Fibroblast of villous mesenchyme (primary cell): ENCODE measurements at regions not wholly inside any gene's neighbourhood (a gene's known extent, or its start where the extent isn't known, plus 50 kb on each side); places are given as distances from the start of the nearest gene placed in this dataset.
"Not testable (repeated sequence)": the region's sequence is repeated elsewhere in the genome, so short reads cannot be mapped to it uniquely, and the experiment has no call there.

ENCODE experiments used
- DNase-seq: peaks from one replicate; pipeline ENCODE4 v3.0.0-alpha.2; 2010; ENCODE audit warnings: low read depth
- H3K4me3 ChIP-seq: 2 replicates; pipeline ENCODE4 v1.5.1; 2011; ENCODE audit warnings: low read depth, mild to moderate bottlenecking, low read length
- CTCF ChIP-seq: IDR thresholded peaks from 2 replicates; pipeline ENCODE4 v1.5.1; 2012; ENCODE audit warnings: low read depth, mild to moderate bottlenecking, low read length; ENCODE audit not compliant: insufficient read depth

DNA sequence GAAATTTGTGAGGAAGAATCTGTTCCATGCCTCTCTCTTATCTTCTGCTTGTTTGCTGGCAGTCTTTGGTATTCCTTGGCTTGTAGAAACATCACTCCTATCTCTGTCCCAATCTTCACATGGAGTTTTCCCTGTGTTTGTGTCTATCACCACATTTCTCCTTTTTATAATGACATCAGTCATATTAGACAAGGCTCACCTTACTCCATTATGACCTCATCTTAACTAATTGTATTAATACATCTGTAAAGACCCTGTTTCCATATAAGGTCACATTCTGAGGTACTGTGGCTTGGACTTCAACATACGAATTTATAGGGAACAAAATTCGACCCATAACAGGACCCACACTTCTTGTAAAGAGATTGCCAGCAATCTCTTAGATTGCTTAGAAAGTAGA, 72.3 kb upstream of the POGK start:
- TF ChIP-seq CTCF: no peak
- DNase-seq: no peak
- H3K4me3 ChIP-seq: no peak overlapping the region

- DNase-seq, H3K4me3 ChIP-seq: not testable (repeated sequence)
These were observed 54.6 kb upstream of the POGK start for GRCh38 chr1:166784646-166785045.

DNA sequence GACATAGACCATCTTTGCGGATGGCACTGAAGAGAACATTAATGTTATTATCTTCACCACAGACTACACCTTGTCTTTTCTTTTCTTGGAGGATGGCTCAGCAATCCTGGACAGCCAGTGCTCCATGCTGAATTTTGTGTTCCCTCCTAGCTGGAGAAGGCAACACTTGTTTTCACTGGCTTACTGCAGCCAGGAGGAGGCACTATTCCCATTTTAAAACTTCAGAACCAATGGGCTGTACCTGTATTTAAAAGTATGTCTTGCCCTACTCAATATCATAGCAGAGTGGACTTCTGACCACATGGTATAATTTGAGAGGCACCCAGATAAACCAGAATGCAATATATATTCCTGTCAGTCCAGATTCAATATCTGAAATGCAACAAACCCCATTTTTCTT, 53.3 kb upstream of the POGK start:
- H3K4me3 ChIP-seq: no peak overlapping the region
- DNase-seq: no peak
- TF ChIP-seq CTCF: no peak

DNA sequence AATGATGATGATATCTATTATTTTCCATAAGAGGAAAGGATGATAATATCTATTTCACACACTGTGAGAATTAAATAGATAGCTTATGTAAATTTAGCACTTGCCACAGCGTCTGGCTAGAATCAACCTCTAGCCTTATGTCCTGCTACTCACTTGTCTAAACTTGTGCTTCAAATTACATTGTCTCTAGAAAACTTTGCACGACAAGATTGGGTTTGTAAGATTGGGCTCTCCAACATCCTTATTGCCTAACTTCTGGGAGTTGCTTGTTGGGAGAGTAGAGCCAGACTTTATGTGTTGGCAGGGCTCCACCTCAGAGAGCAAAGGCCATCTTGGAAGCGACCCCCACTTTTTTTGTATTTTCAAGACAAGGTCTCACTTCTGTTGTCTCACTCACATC, 50.0 kb upstream of the POGK start:
- no peak for DNase-seq
- TF ChIP-seq CTCF: no peak
- no peak overlapping the region for H3K4me3 ChIP-seq
